CD14-positive monocyte (primary cell): ENCODE measurements at regions not wholly inside any gene's neighbourhood (a gene's known extent, or its start where the extent isn't known, plus 50 kb on each side); places are given as distances from the start of the nearest gene placed in this dataset.

Experiments used
- DNase-seq, 3 donors: peaks; one replicate each; pipeline ENCODE4 v3.0.0-alpha.2; 2011 to 2022
- H2AFZ ChIP-seq: 2 replicates; pipeline ENCODE4 v1.6.0; 2012; ENCODE audit warnings: mild to moderate bottlenecking, low read depth, low read length, inconsistent platforms; ENCODE audit not compliant: insufficient read depth, poor library complexity, severe bottlenecking
- H3K27ac ChIP-seq, 2 donors: 1 replicate in 1 of 2; 2 replicates in 1 of 2; pipeline ENCODE4 v1.5.1; 2012 to 2013; ENCODE audit warnings: low read length in 2 of 2, control low read depth in 1 of 2, inconsistent platforms in 1 of 2, low read depth in 1 of 2, mild to moderate bottlenecking in 1 of 2
- H3K27me3 ChIP-seq, 2 donors: one replicate each; pipeline versions ENCODE4 v1.6.0 to v1.6.1; 2011 to 2013; ENCODE audit warnings: low read length in 2 of 2; ENCODE audit not compliant: control insufficient read depth in 2 of 2, insufficient read depth in 2 of 2
- H3K36me3 ChIP-seq, 2 donors: replicated peaks in 1 of 2; 1 replicate in 1 of 2; 2 replicates in 1 of 2; pipeline versions ENCODE4 v1.5.1 to v1.6.1; 2012 to 2013; ENCODE audit warnings: low read length in 2 of 2, control low read depth in 1 of 2, inconsistent platforms in 1 of 2, mild to moderate bottlenecking in 1 of 2; ENCODE audit not compliant: insufficient read depth in 2 of 2, control insufficient read depth in 1 of 2
- H3K4me1 ChIP-seq, 2 donors: 1 replicate in 1 of 2; 2 replicates in 1 of 2; pipeline versions ENCODE4 v1.5.1 to v1.6.1; 2012 to 2013; ENCODE audit warnings: low read length in 2 of 2, control low read depth in 1 of 2, inconsistent platforms in 1 of 2, mild to moderate bottlenecking in 1 of 2, moderate library complexity in 1 of 2; ENCODE audit not compliant: insufficient read depth in 2 of 2, control insufficient read depth in 1 of 2
- H3K4me2 ChIP-seq: replicated peaks from 2 replicates; pipeline ENCODE3; 2012; ENCODE audit warnings: low read length, moderate library complexity, mild to moderate bottlenecking; ENCODE audit not compliant: poor library complexity, severe bottlenecking; ENCODE audit errors: extremely low read depth
- H3K4me3 ChIP-seq, 3 experiments: fragments of 200-600 bp in 1 of 3; sonication (generic) in 1 of 3; replicated peaks in 1 of 3; 1 replicate in 2 of 3; 2 replicates in 1 of 3; pipeline ENCODE4 v1.5.1; 2011 to 2013; ENCODE audit warnings: low read length in 3 of 3, mild to moderate bottlenecking in 3 of 3, control low read depth in 2 of 3, low read depth in 2 of 3, inconsistent platforms in 1 of 3, moderate library complexity in 1 of 3
- H3K79me2 ChIP-seq: 2 replicates; pipeline ENCODE4 v1.6.0; 2012; ENCODE audit warnings: mild to moderate bottlenecking, control low read depth, inconsistent platforms, low read length, moderate library complexity; ENCODE audit not compliant: insufficient read depth
- H3K9ac ChIP-seq: 2 replicates; pipeline ENCODE4 v1.6.0; 2017; ENCODE audit warnings: low read length, mild to moderate bottlenecking; ENCODE audit not compliant: insufficient read depth, poor library complexity, severe bottlenecking
- H3K9me3 ChIP-seq, 2 donors: replicated peaks in 1 of 2; 1 replicate in 1 of 2; 2 replicates in 1 of 2; pipeline versions ENCODE4 v1.5.1 to v1.6.1; 2012 to 2013; ENCODE audit warnings: low read length in 2 of 2, control low read depth in 1 of 2; ENCODE audit not compliant: control insufficient read depth in 1 of 2, insufficient read depth in 1 of 2
- H4K20me1 ChIP-seq: 2 replicates; pipeline ENCODE4 v1.6.0; 2012; ENCODE audit warnings: mild to moderate bottlenecking, low read length, control low read depth, moderate library complexity; ENCODE audit not compliant: insufficient read depth
- H3K27ac Mint-ChIP-seq, 7 donors: one replicate each; pipeline ENCODE4 v1.8.0; 2020; ENCODE audit warnings: mild to moderate bottlenecking in 7 of 7, mixed read lengths in 7 of 7, moderate library complexity in 6 of 7, inconsistent platforms in 2 of 7
- H3K27me3 Mint-ChIP-seq, 3 donors: one replicate each; pipeline ENCODE4 v1.8.0; 2021 to 2022; ENCODE audit warnings: low read depth in 3 of 3, mild to moderate bottlenecking in 3 of 3, mixed read lengths in 3 of 3, moderate library complexity in 3 of 3, inconsistent platforms in 1 of 3
- H3K36me3 Mint-ChIP-seq, 2 donors: one replicate each; pipeline ENCODE4 v1.8.0; 2020; ENCODE audit warnings: mixed read lengths in 2 of 2, inconsistent platforms in 1 of 2, mild to moderate bottlenecking in 1 of 2
- H3K4me1 Mint-ChIP-seq: one replicate; pipeline ENCODE4 v1.8.0; 2020; ENCODE audit warnings: mild to moderate bottlenecking, mixed read lengths
- H3K4me3 Mint-ChIP-seq, 2 donors: one replicate each; pipeline ENCODE4 v1.8.0; 2020; ENCODE audit warnings: mild to moderate bottlenecking in 2 of 2, mixed read lengths in 2 of 2, moderate library complexity in 1 of 2
- H3K9me3 Mint-ChIP-seq, 7 donors: one replicate each; pipeline ENCODE4 v1.8.0; 2020 to 2022; ENCODE audit warnings: mixed read lengths in 7 of 7, mild to moderate bottlenecking in 6 of 7, moderate library complexity in 6 of 7, inconsistent platforms in 2 of 7
- WGBS: methylation state at CpG from one replicate; pipeline ENCODE4 v1.1.5; 2013; ENCODE audit warnings: missing lambda C conversion rate; ENCODE audit not compliant: insufficient coverage; 5-methylcytosine and 5-hydroxymethylcytosine counted together
- intact Hi-C, 2 donors: fragments of 100-400 bp; cut with micrococcal nuclease; formaldehyde crosslinking; loops; one replicate each; pipeline versions ENCODE4 v1.15.0 to v1.15.1; 2023
- TF ChIP-seq, protein P1 (sequence below): fragments of 200-600 bp; IDR thresholded peaks from one replicate; pipeline ENCODE4 v1.8.0; 2022; ENCODE audit warnings: antibody characterized with exemption, mild to moderate bottlenecking

DNA sequence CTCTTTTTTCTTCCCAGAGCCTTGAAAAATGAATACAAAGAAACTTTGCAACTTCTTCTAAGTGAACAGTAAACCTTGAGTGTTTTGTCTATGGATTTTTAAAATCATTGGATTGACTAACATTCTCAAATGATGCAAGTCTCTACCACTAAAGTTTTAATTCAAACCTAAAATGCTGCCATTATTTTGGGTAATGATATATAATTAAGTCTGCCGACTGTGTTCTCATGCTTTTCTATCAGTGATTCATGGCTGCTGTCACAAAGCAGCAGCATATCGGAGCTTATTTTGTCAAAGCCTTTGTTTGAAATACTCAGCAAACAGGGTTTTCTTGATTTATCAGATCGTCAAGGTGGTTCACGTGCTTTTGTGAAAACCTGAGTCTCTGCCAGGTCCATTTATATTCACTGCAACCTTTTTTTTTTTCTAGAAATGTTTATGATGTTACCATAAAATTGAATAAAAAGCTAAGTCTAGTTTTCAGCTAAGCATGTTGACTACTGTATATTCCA lies 96.3 kb downstream of the GJA1 start:
- no peak overlapping the region for H3K9ac ChIP-seq
- H3K9me3 ChIP-seq = no peaks in the 10 kb centered on the region
- TF ChIP-seq, protein P1, sequence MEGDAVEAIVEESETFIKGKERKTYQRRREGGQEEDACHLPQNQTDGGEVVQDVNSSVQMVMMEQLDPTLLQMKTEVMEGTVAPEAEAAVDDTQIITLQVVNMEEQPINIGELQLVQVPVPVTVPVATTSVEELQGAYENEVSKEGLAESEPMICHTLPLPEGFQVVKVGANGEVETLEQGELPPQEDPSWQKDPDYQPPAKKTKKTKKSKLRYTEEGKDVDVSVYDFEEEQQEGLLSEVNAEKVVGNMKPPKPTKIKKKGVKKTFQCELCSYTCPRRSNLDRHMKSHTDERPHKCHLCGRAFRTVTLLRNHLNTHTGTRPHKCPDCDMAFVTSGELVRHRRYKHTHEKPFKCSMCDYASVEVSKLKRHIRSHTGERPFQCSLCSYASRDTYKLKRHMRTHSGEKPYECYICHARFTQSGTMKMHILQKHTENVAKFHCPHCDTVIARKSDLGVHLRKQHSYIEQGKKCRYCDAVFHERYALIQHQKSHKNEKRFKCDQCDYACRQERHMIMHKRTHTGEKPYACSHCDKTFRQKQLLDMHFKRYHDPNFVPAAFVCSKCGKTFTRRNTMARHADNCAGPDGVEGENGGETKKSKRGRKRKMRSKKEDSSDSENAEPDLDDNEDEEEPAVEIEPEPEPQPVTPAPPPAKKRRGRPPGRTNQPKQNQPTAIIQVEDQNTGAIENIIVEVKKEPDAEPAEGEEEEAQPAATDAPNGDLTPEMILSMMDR = no peak
- no peak overlapping the region for H3K4me2 ChIP-seq
- H4K20me1 ChIP-seq = no peaks in the 10 kb centered on the region
- DNase-seq = no peak
- H3K27ac Mint-ChIP-seq = no peak overlapping the region
- no peak overlapping the region for H3K4me3 ChIP-seq
- no peak overlapping the region for H3K27ac ChIP-seq
- WGBS = 75% methylated on average over 2 of the region's 4 CpGs
- intact Hi-C loops = no loop called here
- no peaks in the 10 kb centered on the region for H3K4me1 ChIP-seq
- no peaks in the 10 kb centered on the region for H3K4me1 Mint-ChIP-seq
- H3K27me3 Mint-ChIP-seq = no peaks in the 10 kb centered on the region
- no peaks in the 10 kb centered on the region for H3K36me3 ChIP-seq
- no peak overlapping the region for H2AFZ ChIP-seq
- H3K4me3 Mint-ChIP-seq = no peak overlapping the region
- no peaks in the 10 kb centered on the region for H3K79me2 ChIP-seq
- no peaks in the 10 kb centered on the region for H3K36me3 Mint-ChIP-seq
- no peaks in the 10 kb centered on the region for H3K27me3 ChIP-seq
- peaks cover 0 to 4% (median 0%) of the 10 kb centered on the region in 7 donors for H3K9me3 Mint-ChIP-seq

DNA sequence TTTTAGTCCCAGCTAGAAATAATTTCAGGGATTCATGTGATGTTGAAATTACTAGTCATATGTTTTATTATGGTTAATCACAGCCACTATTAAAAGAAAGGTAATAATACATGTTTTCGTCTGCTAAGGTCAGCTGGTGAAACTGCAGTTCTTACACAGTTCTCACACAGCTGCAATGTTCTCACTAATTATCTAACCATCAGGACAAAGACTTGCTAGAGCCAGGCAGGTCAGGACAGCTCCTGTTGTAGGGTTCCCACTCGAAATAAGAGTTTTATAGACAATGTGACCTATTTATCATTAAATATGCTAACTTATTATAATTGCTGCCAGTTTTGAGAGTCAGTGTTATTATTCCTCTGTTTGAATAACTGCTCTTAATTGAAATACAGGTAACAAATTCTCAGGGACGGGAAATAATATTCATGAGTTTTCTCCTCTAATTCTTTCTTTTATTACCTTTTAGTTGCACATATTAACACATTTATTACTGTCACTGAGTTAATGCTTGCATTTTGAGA lies 97.9 kb downstream of the GJA1 start:
- no peak overlapping the region for H3K27ac ChIP-seq
- no peak overlapping the region for H3K4me3 ChIP-seq
- peaks cover 0 to 4% (median 2%) of the 10 kb centered on the region in 7 donors for H3K9me3 Mint-ChIP-seq
- H3K27ac Mint-ChIP-seq = no peak overlapping the region
- no peaks in the 10 kb centered on the region for H3K36me3 ChIP-seq
- H3K9ac ChIP-seq = no peak overlapping the region
- no peak overlapping the region for H3K4me2 ChIP-seq
- intact Hi-C loops = no loop called here
- TF ChIP-seq, protein P1 = no peak
- no peaks in the 10 kb centered on the region for H3K9me3 ChIP-seq
- H2AFZ ChIP-seq = no peak overlapping the region
- no peak for DNase-seq
- no peaks in the 10 kb centered on the region for H3K27me3 Mint-ChIP-seq
- no CpG with 5 or more reads among the region's 3 CpGs for WGBS
- H3K4me3 Mint-ChIP-seq = no peak overlapping the region
- no peaks in the 10 kb centered on the region for H3K79me2 ChIP-seq
- H3K27me3 ChIP-seq = no peaks in the 10 kb centered on the region
- no peaks in the 10 kb centered on the region for H4K20me1 ChIP-seq
- H3K36me3 Mint-ChIP-seq = no peaks in the 10 kb centered on the region
- no peaks in the 10 kb centered on the region for H3K4me1 Mint-ChIP-seq
- no peaks in the 10 kb centered on the region for H3K4me1 ChIP-seq
